ENCODE measurements at regions not wholly inside any gene's neighbourhood (a gene's known extent, or its start where the extent isn't known, plus 50 kb on each side); places are given as distances from the start of the nearest gene placed in this dataset.

GRCh38 chr5:35373249-35373648 lies 143.0 kb upstream of the PRLR start:
- Histone ChIP-seq H3K4me3 (ENCODE audit: low read length) (no peak overlapping the region), H3K9me3 (ENCODE audit: insufficient read depth, low read depth, low read length) (no peaks in the 10 kb centered on the region), H3K27ac (ENCODE audit: low read length) (no peak overlapping the region), H3K36me3 (ENCODE audit: insufficient read depth, low read depth, low read length) (no peaks in the 10 kb centered on the region), H3K27me3 (ENCODE audit: insufficient read depth, low read length) (no peaks in the 10 kb centered on the region), H3K9ac (ENCODE audit: low read depth, low read length) (no peak overlapping the region), H3K4me1 (ENCODE audit: insufficient read depth, low read length) (no peaks in the 10 kb centered on the region; the same call in 1 of the 2 replicates)

DNA sequence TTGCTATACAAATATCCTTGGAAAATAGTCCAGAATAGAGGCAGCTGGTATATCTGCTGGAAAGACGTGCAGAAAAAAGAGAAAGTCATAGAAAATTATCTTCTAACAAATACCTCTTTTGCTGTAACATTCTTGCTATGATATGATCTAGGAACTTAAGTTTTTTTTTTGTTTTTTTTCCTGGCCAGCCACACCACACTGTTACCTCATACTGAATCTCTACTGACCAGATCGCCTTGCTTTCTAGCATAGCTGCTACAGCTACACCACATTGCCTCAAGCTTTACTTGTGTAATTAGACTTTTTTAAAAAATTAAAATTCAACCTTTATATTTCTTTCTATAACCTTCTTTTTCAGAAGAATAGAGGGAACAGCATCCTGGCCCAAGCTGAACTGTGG lies 142.2 kb upstream of the PRLR start:
- Histone ChIP-seq H3K36me3 (ENCODE audit: insufficient read depth, low read depth, low read length) (no peaks in the 10 kb centered on the region), H3K9me3 (ENCODE audit: insufficient read depth, low read depth, low read length) (no peaks in the 10 kb centered on the region)

DNA sequence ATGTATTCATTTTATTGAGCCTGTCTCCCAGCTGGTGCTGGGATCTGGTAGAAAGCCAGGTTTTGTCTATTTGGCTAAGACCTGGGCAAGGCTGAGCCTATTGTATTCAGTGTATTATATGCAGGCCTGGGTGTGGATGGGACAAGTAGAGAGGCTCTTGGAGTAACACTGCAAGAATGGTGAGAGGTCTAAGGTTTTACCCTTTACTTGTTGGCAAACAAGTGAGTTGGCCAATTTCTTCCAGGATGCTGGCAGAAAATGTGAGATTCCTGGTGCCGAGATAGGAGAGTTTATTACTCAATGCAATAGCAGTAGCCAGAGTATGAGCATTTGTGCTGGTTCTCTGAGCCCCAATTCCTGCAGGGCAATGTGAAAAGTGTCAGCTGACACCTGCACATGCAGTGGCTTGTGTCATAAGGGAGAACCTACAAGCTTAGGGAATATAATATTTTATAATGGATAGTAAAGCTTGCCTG lies 141.7 kb upstream of the PRLR start:
- no peak overlapping the region for H3K9ac ChIP-seq (ENCODE audit: low read depth, low read length)
- no peak overlapping the region for H3K27ac ChIP-seq (ENCODE audit: low read length)
- H3K4me3 ChIP-seq (ENCODE audit: low read length), result no peak overlapping the region
- no peaks in the 10 kb centered on the region for H3K36me3 ChIP-seq (ENCODE audit: insufficient read depth, low read depth, low read length)
- no peaks in the 10 kb centered on the region for H3K27me3 ChIP-seq (ENCODE audit: insufficient read depth, low read length)
- no peaks in the 10 kb centered on the region for H3K9me3 ChIP-seq (ENCODE audit: insufficient read depth, low read depth, low read length)
- no peaks in the 10 kb centered on the region; the same call in 1 of the 2 replicates for H3K4me1 ChIP-seq (ENCODE audit: insufficient read depth, low read length)

More for the DNA sequence above, 142.2 kb upstream of the PRLR start:
- H3K27me3 ChIP-seq (ENCODE audit: insufficient read depth, low read length), result no peaks in the 10 kb centered on the region
- H3K27ac ChIP-seq (ENCODE audit: low read length), result no peak overlapping the region
- no peaks in the 10 kb centered on the region; the same call in 1 of the 2 replicates for H3K4me1 ChIP-seq (ENCODE audit: insufficient read depth, low read length)
- no peak overlapping the region for H3K9ac ChIP-seq (ENCODE audit: low read depth, low read length)
- no peak overlapping the region for H3K4me3 ChIP-seq (ENCODE audit: low read length)

DNA sequence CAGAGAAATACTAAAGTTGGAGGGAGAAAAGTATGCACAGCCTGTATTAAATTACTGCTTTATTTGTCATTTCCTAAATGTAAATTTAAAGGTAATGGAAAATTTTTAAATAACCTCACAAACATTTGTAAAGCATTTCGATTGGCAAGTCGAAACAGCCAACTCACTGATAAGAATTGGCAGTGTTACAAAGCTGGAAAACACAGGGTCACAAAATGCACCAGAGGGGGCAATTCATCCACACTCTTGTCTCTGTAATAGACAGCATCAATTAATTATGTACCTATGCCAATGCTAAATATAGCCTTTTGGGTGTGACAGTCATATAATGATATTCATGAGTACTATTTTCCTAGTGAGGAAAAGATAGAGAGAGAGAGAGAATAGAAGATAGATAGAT lies 140.6 kb upstream of the PRLR start:
- no peaks in the 10 kb centered on the region for H3K36me3 ChIP-seq (ENCODE audit: insufficient read depth, low read depth, low read length)
- H3K4me3 ChIP-seq (ENCODE audit: low read length), result no peak overlapping the region
- H3K9me3 ChIP-seq (ENCODE audit: insufficient read depth, low read depth, low read length), result no peaks in the 10 kb centered on the region
- H3K27ac ChIP-seq (ENCODE audit: low read length), result no peak overlapping the region
- no peaks in the 10 kb centered on the region for H3K27me3 ChIP-seq (ENCODE audit: insufficient read depth, low read length)
- H3K9ac ChIP-seq (ENCODE audit: low read depth, low read length), result no peak overlapping the region
- H3K4me1 ChIP-seq (ENCODE audit: insufficient read depth, low read length), result no peaks in the 10 kb centered on the region; the same call in 1 of the 2 replicates

GRCh38 chr5:35369965-35370790 lies 139.9 kb upstream of the PRLR start:
- Histone ChIP-seq H3K36me3 (ENCODE audit: insufficient read depth, low read depth, low read length) (no peaks in the 10 kb centered on the region), H3K9ac (ENCODE audit: low read depth, low read length) (no peak overlapping the region), H3K27me3 (ENCODE audit: insufficient read depth, low read length) (no peaks in the 10 kb centered on the region), H3K4me1 (ENCODE audit: insufficient read depth, low read length) (no peaks in the 10 kb centered on the region; the same call in 1 of the 2 replicates), H3K9me3 (ENCODE audit: insufficient read depth, low read depth, low read length) (no peaks in the 10 kb centered on the region), H3K27ac (ENCODE audit: low read length) (no peak overlapping the region), H3K4me3 (ENCODE audit: low read length) (no peak overlapping the region)

DNA sequence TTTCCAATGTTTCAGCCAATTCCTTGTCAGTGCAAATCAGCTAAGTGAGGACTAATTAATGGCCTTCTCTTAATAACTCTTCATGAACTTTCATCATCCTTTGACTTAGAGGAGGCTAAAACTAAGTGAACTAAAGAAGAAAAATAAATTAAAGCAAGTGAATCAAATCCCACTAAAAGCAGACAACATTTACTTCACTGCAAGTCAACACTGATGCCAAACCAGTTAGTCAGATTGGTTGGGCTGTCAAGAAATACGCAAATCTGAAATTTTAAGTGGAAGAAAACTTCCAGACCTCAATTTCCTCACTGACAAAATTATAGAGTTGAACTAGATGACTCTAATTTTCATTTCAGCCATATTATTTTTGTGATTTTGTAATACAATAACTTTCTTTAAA lies 137.2 kb upstream of the PRLR start:
- no peaks in the 10 kb centered on the region for H3K36me3 ChIP-seq (ENCODE audit: insufficient read depth, low read depth, low read length)
- no peak overlapping the region for H3K9ac ChIP-seq (ENCODE audit: low read depth, low read length)
- H3K27ac ChIP-seq (ENCODE audit: low read length), result no peak overlapping the region
- H3K27me3 ChIP-seq (ENCODE audit: insufficient read depth, low read length), result no peaks in the 10 kb centered on the region
- H3K4me1 ChIP-seq (ENCODE audit: insufficient read depth, low read length), result no peaks in the 10 kb centered on the region; the same call in 1 of the 2 replicates
- no peak overlapping the region for H3K4me3 ChIP-seq (ENCODE audit: low read length)
- H3K9me3 ChIP-seq (ENCODE audit: insufficient read depth, low read depth, low read length), result no peaks in the 10 kb centered on the region

DNA sequence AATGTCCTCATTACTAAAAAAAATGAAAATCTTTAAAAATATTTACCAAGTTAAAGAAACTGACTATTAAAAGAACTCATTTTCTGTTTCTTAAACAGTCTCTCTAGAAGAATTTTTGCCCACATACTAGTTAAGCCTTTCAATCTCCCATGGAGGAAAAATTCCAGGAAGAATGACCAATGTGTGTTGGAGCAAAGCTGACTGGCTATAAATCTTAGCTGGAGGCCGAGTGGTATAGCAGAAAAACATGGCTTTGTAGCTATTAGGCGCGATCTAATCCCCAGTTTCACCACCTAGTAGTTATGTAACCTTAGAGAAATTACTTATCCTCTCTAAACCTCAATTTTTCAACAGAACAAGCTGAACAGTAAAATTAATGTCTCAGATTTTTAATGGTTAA lies 135.5 kb upstream of the PRLR start:
- no peaks in the 10 kb centered on the region for H3K9me3 ChIP-seq (ENCODE audit: insufficient read depth, low read depth, low read length)
- no peaks in the 10 kb centered on the region for H3K27me3 ChIP-seq (ENCODE audit: insufficient read depth, low read length)
- no peak overlapping the region for H3K9ac ChIP-seq (ENCODE audit: low read depth, low read length)
- H3K4me1 ChIP-seq (ENCODE audit: insufficient read depth, low read length), result no peaks in the 10 kb centered on the region; the same call in 1 of the 2 replicates
- H3K27ac ChIP-seq (ENCODE audit: low read length), result no peak overlapping the region
- no peaks in the 10 kb centered on the region for H3K36me3 ChIP-seq (ENCODE audit: insufficient read depth, low read depth, low read length)
- H3K4me3 ChIP-seq (ENCODE audit: low read length), result no peak overlapping the region

GRCh38 chr5:35364350-35364749 lies 134.1 kb upstream of the PRLR start:
- H3K4me1 ChIP-seq (ENCODE audit: insufficient read depth, low read length), result no peaks in the 10 kb centered on the region
- H3K27ac ChIP-seq (ENCODE audit: low read length), result no peak overlapping the region
- no peak overlapping the region for H3K9ac ChIP-seq (ENCODE audit: low read depth, low read length)
- no peaks in the 10 kb centered on the region for H3K27me3 ChIP-seq (ENCODE audit: insufficient read depth, low read length)
- no peak overlapping the region for H3K4me3 ChIP-seq (ENCODE audit: low read length)
- no peaks in the 10 kb centered on the region for H3K36me3 ChIP-seq (ENCODE audit: insufficient read depth, low read depth, low read length)
- no peaks in the 10 kb centered on the region for H3K9me3 ChIP-seq (ENCODE audit: insufficient read depth, low read depth, low read length)

- Histone ChIP-seq H3K9me3 (ENCODE audit: insufficient read depth, low read depth, low read length) (no peaks in the 10 kb centered on the region), H3K4me1 (ENCODE audit: insufficient read depth, low read length) (no peaks in the 10 kb centered on the region), H3K9ac (ENCODE audit: low read depth, low read length) (no peak overlapping the region), H3K27ac (ENCODE audit: low read length) (no peak overlapping the region), H3K4me3 (ENCODE audit: low read length) (no peak overlapping the region), H3K27me3 (ENCODE audit: insufficient read depth, low read length) (no peaks in the 10 kb centered on the region), H3K36me3 (ENCODE audit: insufficient read depth, low read depth, low read length) (no peaks in the 10 kb centered on the region)
These were observed 133.2 kb upstream of the PRLR start for GRCh38 chr5:35363387-35363965.

- Histone ChIP-seq H3K36me3 (ENCODE audit: insufficient read depth, low read depth, low read length) (no peaks in the 10 kb centered on the region), H3K9ac (ENCODE audit: low read depth, low read length) (no peak overlapping the region), H3K4me3 (ENCODE audit: low read length) (no peak overlapping the region), H3K4me1 (ENCODE audit: insufficient read depth, low read length) (no peaks in the 10 kb centered on the region), H3K27me3 (ENCODE audit: insufficient read depth, low read length) (no peaks in the 10 kb centered on the region), H3K9me3 (ENCODE audit: insufficient read depth, low read depth, low read length) (no peaks in the 10 kb centered on the region), H3K27ac (ENCODE audit: low read length) (no peak overlapping the region)
These were observed 132.5 kb upstream of the PRLR start for GRCh38 chr5:35362772-35363171.

- Histone ChIP-seq H3K9me3 (ENCODE audit: insufficient read depth, low read depth, low read length) (no peaks in the 10 kb centered on the region), H3K9ac (ENCODE audit: low read depth, low read length) (no peak overlapping the region), H3K27me3 (ENCODE audit: insufficient read depth, low read length) (no peaks in the 10 kb centered on the region), H3K4me3 (ENCODE audit: low read length) (no peak overlapping the region), H3K27ac (ENCODE audit: low read length) (no peak overlapping the region), H3K4me1 (ENCODE audit: insufficient read depth, low read length) (no peaks in the 10 kb centered on the region), H3K36me3 (ENCODE audit: insufficient read depth, low read depth, low read length) (no peaks in the 10 kb centered on the region)
These were observed 130.4 kb upstream of the PRLR start for GRCh38 chr5:35360671-35361070.

DNA sequence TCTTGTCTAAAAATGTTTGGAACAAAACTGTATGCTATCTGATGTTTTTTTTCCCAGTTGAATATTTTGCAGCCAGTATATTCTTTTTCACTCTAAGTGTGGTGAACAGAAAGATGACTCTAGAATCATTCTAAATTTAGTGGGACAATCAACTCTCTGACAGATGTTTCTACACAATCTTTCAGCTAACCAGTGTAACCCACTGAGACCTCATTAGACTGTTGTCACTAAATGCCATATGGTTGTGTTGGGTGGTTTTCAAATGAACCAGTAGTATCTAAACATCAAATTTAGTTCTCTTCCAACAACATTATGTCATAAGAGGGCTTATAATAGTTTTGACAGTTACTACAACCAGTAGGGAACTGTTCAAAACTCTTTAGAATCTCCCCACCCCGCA lies 129.6 kb upstream of the PRLR start:
- H3K9me3 ChIP-seq (ENCODE audit: insufficient read depth, low read depth, low read length), result no peaks in the 10 kb centered on the region
- H3K27ac ChIP-seq (ENCODE audit: low read length), result no peak overlapping the region
- no peak overlapping the region for H3K4me3 ChIP-seq (ENCODE audit: low read length)
- no peaks in the 10 kb centered on the region for H3K4me1 ChIP-seq (ENCODE audit: insufficient read depth, low read length)
- H3K36me3 ChIP-seq (ENCODE audit: insufficient read depth, low read depth, low read length), result no peaks in the 10 kb centered on the region
- no peaks in the 10 kb centered on the region for H3K27me3 ChIP-seq (ENCODE audit: insufficient read depth, low read length)
- H3K9ac ChIP-seq (ENCODE audit: low read depth, low read length), result no peak overlapping the region

All from iPS-20b (cell line).